ENCODE measurements at regions not wholly inside any gene's neighbourhood (a gene's known extent, or its start where the extent isn't known, plus 50 kb on each side); places are given as distances from the start of the nearest gene placed in this dataset.
A peak's percentile ranks its signal among the peaks of the same experiment; 100 is the strongest.

DNA sequence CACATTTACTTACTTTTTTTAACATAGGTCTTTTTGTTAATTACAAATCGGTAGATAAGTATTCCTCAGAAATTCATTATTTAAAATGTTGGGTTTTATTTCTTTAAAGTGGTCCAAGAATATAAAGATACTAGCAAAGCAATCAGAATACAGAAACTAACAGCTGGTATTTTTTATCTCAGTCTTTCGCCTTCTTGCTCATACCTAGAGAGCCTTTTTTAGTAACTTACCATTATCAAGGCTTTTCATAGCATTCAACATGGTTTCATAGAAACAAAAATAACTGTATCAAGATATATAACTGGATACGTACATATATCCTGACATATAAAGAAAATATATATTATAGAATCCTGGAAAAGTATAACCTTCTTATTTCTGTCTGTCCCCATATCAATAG is 227.8 kb upstream of the MIR17HG start:
- DNase-seq (ENCODE audit: low read depth in 2 of 2) = no peak

DNA sequence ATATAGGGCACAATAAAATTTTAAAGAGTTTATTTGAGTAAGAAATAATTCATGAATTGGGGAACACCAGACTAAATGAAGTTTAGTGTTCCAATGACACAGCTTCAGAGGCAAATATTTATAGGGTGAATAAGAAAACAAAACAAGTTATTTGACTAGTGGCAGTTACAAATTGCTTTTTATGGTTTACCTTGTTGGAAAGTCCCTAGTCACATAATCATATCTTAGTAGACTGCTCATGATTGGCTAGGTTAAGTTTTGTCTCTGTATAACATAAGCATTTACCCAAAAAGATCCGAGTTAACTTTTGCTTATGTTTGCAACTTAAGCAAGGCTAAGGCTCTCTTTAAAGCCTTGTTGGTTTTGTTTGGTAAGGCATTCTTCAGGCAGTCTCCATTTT is 224.7 kb upstream of the MIR17HG start:
- DNase-seq (ENCODE audit: low read depth in 2 of 2) = no peak

GRCh38 chr13:91123456-91124127 is 223.9 kb upstream of the MIR17HG start:
- no peak for DNase-seq (ENCODE audit: low read depth in 2 of 2)

GRCh38 chr13:91126806-91127205 is 220.7 kb upstream of the MIR17HG start:
- no peak for DNase-seq (ENCODE audit: low read depth in 2 of 2)

- no peak for DNase-seq (ENCODE audit: low read depth in 2 of 2)
Measured at GRCh38 chr13:91127995-91128394, 219.5 kb upstream of the MIR17HG start.

GRCh38 chr13:91132381-91132780 is 215.1 kb upstream of the MIR17HG start:
- no peak for DNase-seq (ENCODE audit: low read depth in 2 of 2)

DNA sequence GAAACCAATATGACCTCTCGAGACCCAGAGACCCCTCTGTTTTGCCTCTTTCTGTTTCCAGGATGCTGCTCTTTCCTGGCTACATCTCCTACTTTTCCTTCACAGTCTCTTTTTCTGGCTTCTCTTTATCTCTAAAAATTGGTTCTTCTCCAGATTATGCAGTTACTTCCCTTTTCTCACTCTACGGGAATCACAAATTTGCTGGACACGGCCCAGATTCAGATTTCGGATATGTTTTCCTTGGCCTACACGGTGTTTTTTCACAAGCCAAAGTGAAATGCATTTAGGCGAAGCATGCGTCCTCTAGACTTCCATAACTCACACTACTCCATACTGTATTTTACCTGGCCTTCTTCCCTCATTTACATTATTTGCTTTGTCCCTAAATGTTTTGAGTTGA is 214.7 kb upstream of the MIR17HG start:
- no peak for DNase-seq (ENCODE audit: low read depth in 2 of 2)

DNA sequence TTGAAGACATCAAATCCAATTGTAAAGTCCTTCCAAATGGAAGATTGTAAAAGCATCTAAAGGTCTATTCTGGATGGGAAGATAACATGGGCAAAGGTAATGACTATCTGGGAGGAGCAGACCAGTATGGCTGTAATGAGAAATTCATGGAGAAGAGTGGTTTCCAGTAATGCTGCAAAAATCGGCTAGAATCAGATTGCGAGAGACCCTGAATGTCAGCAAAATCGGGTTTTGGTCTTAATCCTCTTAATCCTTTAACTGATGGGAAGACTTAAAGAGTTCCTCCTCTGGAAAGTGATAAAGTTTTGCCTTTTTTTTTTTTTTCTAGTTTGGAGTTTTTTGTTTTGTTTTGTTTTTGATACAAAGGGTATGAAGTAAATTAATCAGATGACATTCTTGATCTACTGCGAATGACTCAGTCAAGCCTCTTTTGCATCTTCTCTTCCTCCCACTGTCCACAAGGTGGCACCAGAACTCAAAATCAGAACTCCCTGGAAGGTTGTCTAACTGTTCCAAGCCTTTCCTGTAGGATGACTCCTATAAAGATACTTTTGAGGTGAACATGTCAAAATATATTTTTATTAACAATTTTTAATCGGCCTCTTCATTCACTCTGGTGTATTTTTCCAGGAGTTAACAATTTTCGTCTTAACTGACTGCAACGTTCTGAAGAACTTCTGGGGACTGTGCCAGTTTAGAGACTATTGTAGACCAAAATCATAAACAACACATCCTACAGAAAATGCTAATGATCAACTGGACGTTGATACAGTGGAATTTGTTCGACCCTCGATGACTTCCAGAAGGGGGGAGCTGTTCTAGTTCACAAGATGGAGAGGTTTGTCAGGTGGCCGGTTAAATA is 213.3 kb upstream of the MIR17HG start:
- DNase-seq (ENCODE audit: low read depth in 2 of 2) = peak; percentile 45 to 49

DNA sequence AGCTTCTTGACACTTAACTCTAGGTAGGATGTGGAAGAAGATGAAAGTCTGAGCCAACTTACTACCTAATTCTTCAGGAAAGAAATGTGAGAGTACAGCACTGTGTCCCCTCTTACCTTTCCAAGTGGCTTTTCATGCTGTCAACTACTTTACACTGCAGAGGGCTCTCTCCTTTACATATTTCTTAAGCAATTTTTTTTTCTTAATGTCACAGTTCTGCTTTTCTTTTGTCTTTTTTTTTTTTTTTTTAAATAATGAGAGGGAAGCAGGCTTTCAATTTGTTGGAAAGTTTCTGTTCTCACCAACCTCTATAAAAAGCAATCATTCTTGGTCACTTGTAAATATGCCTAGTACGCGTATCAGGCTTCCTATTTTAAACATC is 212.7 kb upstream of the MIR17HG start:
- no peak for DNase-seq (ENCODE audit: low read depth in 2 of 2)

- no peak for DNase-seq (ENCODE audit: low read depth in 2 of 2)
Measured at GRCh38 chr13:91135376-91135775, 212.1 kb upstream of the MIR17HG start.

GRCh38 chr13:91135968-91136367 is 211.5 kb upstream of the MIR17HG start:
- DNase-seq (ENCODE audit: low read depth in 2 of 2) = no peak

- DNase-seq (ENCODE audit: low read depth in 2 of 2) = no peak
Measured at GRCh38 chr13:91136806-91137205, 210.7 kb upstream of the MIR17HG start.

DNA sequence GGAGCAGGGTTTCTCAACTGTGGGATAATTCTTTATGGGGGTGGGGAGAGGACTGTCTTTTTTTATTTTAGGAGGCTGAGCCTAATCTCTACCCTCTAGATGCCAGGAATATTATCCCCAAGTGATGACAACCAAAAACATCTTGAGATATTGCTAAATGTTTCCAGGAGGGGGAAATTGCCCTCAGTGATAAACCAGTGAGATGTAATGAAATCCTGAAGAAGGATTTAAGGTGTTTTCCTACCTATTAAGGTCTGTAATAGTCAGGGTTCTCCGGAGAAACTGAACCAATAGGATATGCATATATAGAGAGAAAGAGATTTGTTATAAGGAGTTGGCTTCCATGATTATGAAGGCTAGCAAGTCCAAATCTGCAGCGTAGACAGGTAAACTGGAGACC is 208.3 kb upstream of the MIR17HG start:
- no peak for DNase-seq (ENCODE audit: low read depth in 2 of 2)

GRCh38 chr13:91141543-91142061 is 205.9 kb upstream of the MIR17HG start:
- no peak for DNase-seq (ENCODE audit: low read depth in 2 of 2)

DNA sequence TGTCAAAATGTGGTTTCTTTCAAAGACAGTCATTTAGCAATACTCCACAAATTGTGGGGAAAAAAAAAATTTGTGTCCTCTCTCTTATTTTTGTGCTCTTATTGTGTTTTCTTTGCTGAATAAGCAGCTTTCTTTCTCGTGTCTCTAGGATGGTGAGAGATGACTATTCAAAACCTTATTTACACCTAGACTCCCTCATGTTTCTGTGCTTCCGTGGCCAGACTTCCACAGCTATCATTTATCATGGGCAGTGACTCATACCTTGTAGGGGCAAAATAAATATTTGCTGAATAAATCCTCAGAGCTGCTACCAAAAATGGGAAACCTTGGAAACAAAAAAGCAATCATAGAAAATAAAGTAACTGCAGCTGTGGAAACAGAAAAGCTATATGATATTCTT is 204.9 kb upstream of the MIR17HG start:
- DNase-seq (ENCODE audit: low read depth in 2 of 2) = peak; percentile 63 to 65

GRCh38 chr13:91144054-91144453 is 203.4 kb upstream of the MIR17HG start:
- DNase-seq (ENCODE audit: low read depth in 2 of 2) = no peak

DNA sequence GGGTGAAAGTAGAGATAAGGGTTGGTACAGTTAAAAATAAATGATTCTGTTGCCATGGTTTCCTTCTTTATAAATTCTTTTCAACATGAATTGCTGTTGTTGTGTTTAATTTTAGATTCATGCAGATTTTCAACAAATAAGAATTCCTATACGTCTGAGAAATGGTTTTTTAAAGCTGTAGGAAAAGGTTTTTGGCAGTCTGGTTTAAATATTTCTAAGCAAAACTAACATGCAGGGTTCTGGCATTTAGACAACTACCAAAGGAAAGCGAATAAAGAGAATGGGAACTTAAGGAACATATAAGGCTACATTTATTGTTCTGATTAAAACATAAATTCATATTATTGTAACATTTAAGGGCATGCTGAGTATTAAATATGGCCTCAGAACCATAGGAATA is 203.0 kb upstream of the MIR17HG start:
- no peak for DNase-seq (ENCODE audit: low read depth in 2 of 2)

DNA sequence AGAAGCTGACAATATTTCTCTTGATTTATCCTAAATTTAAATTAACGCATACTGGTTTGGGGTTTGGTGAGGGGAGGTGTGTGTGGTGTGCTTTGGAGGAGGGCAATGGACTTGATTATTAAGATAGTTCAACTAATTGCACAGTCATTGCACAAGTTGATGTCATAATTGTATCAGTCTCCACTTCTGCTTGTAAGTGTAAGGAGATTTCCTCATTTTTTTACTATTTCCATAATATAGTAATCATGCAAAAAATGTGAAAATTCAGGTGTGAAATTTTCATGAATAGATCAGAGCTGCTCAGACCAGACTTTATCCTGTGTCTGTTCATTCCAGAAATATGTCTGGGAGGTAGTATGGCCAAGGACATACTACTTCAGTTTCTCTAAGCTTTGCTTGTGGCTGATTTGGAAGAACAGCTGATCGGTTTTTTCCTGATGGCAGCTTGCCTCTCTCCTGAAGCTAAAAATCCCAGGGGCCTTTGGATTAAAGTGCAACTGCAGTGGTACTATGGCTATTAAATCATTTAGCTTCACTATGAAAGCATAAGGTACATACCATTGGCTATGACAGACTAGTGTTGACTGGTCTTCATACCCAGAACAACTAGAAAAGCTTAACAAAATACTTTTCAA is 201.8 kb upstream of the MIR17HG start:
- no peak for DNase-seq (ENCODE audit: low read depth in 2 of 2)

DNA sequence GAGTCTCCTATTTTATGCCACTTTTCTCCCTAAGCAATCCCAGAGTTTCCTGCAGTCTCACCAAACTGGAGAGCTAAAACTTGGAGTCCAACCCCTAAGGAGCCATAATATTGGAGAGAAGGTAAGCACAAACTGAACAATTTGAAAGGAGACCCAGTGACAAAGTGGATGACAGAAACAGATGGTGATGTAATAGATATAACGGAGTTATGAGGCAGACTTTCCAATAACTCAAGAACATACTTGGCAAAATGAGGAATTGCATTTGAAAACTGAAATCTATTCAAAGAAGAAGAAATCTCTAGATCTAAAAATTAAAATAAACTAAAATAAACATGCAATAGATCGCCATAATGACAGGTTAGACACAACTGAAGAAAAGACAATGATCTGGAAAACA is 200.9 kb upstream of the MIR17HG start:
- DNase-seq (ENCODE audit: low read depth in 2 of 2) = no peak

- DNase-seq (ENCODE audit: low read depth in 2 of 2) = no peak
Measured at GRCh38 chr13:91148098-91148497, 199.4 kb upstream of the MIR17HG start.

- no peak for DNase-seq (ENCODE audit: low read depth in 2 of 2)
Measured at GRCh38 chr13:91151921-91152320, 195.6 kb upstream of the MIR17HG start.

GRCh38 chr13:91153372-91153771 is 194.1 kb upstream of the MIR17HG start:
- DNase-seq (ENCODE audit: low read depth in 2 of 2) = peak; percentile 68 to 74
